ENCODE measurements at regions not wholly inside any gene's neighbourhood (a gene's known extent, or its start where the extent isn't known, plus 50 kb on each side); places are given as distances from the start of the nearest gene placed in this dataset.

DNA sequence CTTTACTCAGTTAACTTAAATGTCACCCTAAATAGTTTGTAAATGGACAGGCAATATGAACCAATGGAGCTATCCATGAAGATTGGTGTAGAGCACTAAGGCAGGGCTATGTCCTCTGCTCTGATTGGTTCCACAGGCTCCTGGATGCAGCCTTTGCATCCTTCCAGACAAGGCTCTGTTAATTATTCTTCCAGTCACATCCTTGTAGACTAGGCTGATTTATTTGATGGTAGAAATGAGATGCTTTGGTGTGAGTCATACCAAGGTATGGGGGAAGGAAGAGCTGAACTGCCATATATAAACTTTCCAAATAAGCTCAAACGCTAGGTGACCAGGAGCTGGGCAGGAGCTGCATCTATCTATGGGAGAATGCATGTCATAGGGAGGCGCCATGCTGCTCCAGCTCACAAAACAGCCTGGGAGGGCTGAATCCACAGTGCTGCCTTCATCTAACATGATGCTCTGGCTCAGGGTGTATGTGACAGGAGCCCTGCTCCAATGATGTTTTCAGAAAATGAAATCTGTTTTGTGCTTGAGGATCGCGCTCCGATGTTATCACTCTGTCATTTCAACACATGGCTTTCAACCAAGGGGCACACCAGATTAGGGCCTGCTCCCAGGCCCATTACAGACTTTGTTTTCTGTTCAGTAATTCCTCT lies 818.0 kb upstream of the ZNF608 start:
- TF ChIP-seq CTCF (IDR thresholded peaks at IDR 0.05), result no peak
- no peak for TF ChIP-seq EP300 (IDR thresholded peaks at IDR 0.05)

Measured in esophagus muscularis mucosa (tissue), 3 donors.